ENCODE measurements at regions not wholly inside any gene's neighbourhood (a gene's known extent, or its start where the extent isn't known, plus 50 kb on each side); places are given as distances from the start of the nearest gene placed in this dataset.
"Not testable (repeated sequence)": the region's sequence is repeated elsewhere in the genome, so short reads cannot be mapped to it uniquely, and the experiment has no call there.

DNA sequence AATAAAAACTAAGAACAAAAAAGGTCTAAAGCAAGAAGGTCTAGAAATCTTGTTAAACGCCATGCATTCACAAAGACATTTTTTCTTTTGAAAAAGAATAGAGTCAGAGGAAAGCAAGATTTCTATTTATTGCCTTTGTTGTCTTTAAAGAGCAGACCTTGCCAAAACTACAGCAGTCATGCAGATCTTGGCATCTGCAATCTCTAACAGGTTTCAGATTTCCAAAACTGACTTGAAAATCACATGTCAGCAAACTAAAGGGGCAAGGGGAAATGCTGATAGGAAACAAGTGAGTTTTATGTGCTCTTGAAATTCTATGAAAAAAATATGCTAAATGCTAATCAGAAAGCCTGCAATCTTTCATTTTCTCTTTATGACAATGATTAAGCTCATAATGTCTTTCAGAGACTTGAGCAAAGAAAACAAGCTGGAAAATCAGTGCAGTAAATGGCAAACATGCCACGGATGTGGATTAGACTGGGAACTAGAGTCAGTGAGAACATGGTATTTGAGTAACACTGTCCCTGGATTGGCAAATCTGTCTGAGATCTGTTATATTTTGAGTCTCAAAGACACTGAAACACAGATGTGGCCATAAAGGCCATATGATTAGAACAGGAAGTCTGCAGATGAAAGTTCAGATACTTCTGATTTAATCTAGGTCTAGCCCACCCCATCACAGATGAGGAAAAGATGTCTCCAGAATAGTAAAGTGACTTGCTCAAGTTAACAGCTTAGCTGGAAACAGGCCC is 361.4 kb upstream of the RPS23 start:
- Mint-ChIP-seq H3K4me3 (ENCODE audit: unreplicated experiment) (no peak overlapping the region), H3K4me1 (ENCODE audit: low read depth) (peaks cover 46% of the 10 kb centered on the region), H3K27me3 (ENCODE audit: low read depth) (no peaks in the 10 kb centered on the region), H3K9me3 (ENCODE audit: low read depth) (no peaks in the 10 kb centered on the region), H3K36me3 (ENCODE audit: low read depth) (no peaks in the 10 kb centered on the region), H3K27ac (ENCODE audit: unreplicated experiment) (peak overlapping the region; percentile 33)
- TF ChIP-seq, protein P1, sequence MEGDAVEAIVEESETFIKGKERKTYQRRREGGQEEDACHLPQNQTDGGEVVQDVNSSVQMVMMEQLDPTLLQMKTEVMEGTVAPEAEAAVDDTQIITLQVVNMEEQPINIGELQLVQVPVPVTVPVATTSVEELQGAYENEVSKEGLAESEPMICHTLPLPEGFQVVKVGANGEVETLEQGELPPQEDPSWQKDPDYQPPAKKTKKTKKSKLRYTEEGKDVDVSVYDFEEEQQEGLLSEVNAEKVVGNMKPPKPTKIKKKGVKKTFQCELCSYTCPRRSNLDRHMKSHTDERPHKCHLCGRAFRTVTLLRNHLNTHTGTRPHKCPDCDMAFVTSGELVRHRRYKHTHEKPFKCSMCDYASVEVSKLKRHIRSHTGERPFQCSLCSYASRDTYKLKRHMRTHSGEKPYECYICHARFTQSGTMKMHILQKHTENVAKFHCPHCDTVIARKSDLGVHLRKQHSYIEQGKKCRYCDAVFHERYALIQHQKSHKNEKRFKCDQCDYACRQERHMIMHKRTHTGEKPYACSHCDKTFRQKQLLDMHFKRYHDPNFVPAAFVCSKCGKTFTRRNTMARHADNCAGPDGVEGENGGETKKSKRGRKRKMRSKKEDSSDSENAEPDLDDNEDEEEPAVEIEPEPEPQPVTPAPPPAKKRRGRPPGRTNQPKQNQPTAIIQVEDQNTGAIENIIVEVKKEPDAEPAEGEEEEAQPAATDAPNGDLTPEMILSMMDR (IDR thresholded peaks at IDR 0.05), result no peak
- no peak for DNase-seq (ENCODE audit: low spot score)

- Mint-ChIP-seq H3K27ac (ENCODE audit: unreplicated experiment) (peak overlapping the region; percentile 5), H3K4me3 (ENCODE audit: unreplicated experiment) (no peak overlapping the region), H3K9me3 (ENCODE audit: low read depth) (no peaks in the 10 kb centered on the region), H3K36me3 (ENCODE audit: low read depth) (no peaks in the 10 kb centered on the region), H3K4me1 (ENCODE audit: low read depth) (peaks cover 56% of the 10 kb centered on the region), H3K27me3 (ENCODE audit: low read depth) (no peaks in the 10 kb centered on the region)
- TF ChIP-seq, protein P1 (IDR thresholded peaks at IDR 0.05), result no peak
- DNase-seq (ENCODE audit: low spot score), result no peak
These were observed 358.4 kb upstream of the RPS23 start for GRCh38 chr5:82636591-82636990.

DNA sequence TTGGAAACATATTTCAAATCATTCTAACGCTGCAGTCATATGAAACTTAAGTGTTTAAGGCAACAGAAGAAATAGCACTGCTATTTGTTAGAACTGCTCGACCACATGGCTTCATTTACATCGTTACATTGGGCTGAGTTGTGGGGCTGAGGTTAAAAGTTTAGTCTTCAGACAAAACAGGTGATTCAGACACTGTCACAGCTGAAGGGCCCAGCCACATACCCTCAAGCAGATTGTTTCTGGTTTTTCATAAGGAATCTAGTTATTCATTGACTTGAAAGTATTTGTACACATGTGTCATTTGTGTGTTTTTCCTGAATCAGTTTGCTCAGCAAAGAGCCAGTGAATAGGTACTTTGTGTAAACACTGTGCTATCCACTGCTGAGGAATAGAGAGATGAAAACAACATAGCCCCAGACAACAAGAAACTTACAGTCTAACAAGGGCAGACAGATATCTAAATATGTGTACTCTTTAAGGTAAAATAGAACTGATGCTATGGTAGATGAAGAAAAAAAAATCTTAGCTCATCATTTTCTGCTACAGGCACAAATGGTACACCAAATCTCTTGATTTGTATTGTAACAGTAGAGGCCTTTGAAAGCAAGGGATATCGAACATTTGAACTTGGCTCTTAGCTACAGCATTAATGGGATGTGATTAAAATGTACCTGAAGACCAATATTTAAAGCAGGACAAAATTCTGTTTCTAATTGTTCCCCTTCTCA is 357.6 kb upstream of the RPS23 start:
- H3K27ac Mint-ChIP-seq (ENCODE audit: unreplicated experiment), result peak overlapping the region; percentile 76
- DNase-seq (ENCODE audit: low spot score), result no peak
- TF ChIP-seq, protein P1 (IDR thresholded peaks at IDR 0.05), result no peak

DNA sequence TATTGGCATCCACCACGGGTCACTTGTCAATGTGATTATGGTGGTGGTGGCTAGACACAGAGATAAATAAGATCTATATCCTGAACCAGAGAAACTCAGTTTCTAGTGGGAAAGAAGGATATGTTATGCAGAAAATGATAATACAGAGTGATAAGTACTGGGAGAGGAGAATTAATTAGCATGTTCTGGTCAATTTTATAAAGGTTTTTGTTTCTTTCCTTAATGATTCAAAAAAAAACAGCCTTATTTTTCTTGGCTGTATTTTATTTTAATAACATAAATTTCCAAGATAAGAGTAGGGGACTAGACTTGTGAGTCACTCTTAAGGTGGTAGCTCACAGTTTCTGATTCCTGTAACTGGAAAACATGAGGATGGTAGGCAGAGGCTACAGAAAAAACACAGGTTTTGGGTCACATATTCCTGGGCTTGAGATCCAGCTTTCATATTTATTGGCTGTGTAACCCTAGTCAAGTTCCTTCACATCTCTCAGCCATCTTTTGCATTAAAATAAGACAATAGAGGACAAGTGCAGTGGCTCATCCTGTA is 350.3 kb upstream of the RPS23 start:
- Mint-ChIP-seq H3K27me3 (ENCODE audit: low read depth) (no peaks in the 10 kb centered on the region), H3K36me3 (ENCODE audit: low read depth) (no peaks in the 10 kb centered on the region), H3K4me3 (ENCODE audit: unreplicated experiment) (no peak overlapping the region), H3K4me1 (ENCODE audit: low read depth) (peaks cover 31% of the 10 kb centered on the region), H3K27ac (ENCODE audit: unreplicated experiment) (peak overlapping the region; percentile 41), H3K9me3 (ENCODE audit: low read depth) (no peaks in the 10 kb centered on the region)
- no peak for DNase-seq (ENCODE audit: low spot score)
- TF ChIP-seq, protein P1 (IDR thresholded peaks at IDR 0.05), result no peak

More for the DNA sequence above, 357.6 kb upstream of the RPS23 start:
- Mint-ChIP-seq H3K4me1 (ENCODE audit: low read depth) (peaks cover 56% of the 10 kb centered on the region), H3K27me3 (ENCODE audit: low read depth) (no peaks in the 10 kb centered on the region), H3K36me3 (ENCODE audit: low read depth) (no peaks in the 10 kb centered on the region), H3K4me3 (ENCODE audit: unreplicated experiment) (no peak overlapping the region), H3K9me3 (ENCODE audit: low read depth) (no peaks in the 10 kb centered on the region)

DNA sequence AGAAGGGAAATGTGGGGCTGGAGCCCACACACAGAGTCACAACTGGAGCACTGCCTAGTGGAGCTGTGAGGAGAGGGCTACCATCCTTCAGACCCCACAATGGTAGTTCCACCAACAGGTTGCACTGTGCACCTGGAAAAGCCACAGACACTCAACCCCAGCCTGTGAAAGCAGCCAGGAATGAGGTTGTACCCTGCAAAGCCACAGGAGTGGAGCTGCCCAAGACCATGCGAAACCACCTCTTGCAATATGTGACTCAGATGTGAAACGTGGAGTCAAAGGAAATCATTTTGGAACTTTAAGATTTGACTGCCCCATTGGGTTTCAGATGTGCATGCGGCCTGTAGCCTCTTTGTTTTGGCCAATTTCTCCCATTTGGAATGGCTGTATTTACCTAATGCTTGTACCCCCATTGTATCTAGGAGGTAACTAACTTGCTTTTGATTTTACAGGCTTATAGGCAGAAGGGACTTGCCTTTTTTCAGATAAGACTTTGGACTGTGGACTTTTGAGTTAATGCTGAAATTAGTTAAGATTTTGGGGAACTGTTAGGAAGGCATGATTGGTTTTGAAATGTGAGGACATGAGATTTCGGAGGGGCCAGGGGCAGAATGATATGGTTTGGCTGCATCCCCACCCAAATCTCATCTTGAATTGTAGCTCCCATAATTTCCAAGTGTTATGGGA is 348.9 kb upstream of the RPS23 start:
- H3K27ac Mint-ChIP-seq (ENCODE audit: unreplicated experiment), result not testable (repeated sequence)

GRCh38 chr5:82626012-82626411 is 347.9 kb upstream of the RPS23 start:
- H3K27ac Mint-ChIP-seq (ENCODE audit: unreplicated experiment); H3K4me3 Mint-ChIP-seq (ENCODE audit: unreplicated experiment); H3K9me3 Mint-ChIP-seq (ENCODE audit: low read depth); H3K27me3 Mint-ChIP-seq (ENCODE audit: low read depth); DNase-seq (ENCODE audit: low spot score); H3K36me3 Mint-ChIP-seq (ENCODE audit: low read depth): not testable (repeated sequence)
- H3K4me1 Mint-ChIP-seq (ENCODE audit: low read depth), result peaks cover 33% of the 10 kb centered on the region

More for the DNA sequence above, 348.9 kb upstream of the RPS23 start:
- H3K27me3 Mint-ChIP-seq (ENCODE audit: low read depth); H3K9me3 Mint-ChIP-seq (ENCODE audit: low read depth); H3K36me3 Mint-ChIP-seq (ENCODE audit: low read depth); H3K4me3 Mint-ChIP-seq (ENCODE audit: unreplicated experiment); DNase-seq (ENCODE audit: low spot score): not testable (repeated sequence)
- H3K4me1 Mint-ChIP-seq (ENCODE audit: low read depth), result peaks cover 36% of the 10 kb centered on the region

All from chondrocyte (in vitro differentiated cells).